OCI-LY3 (cell line): ENCODE measurements at regions not wholly inside any gene's neighbourhood (a gene's known extent, or its start where the extent isn't known, plus 50 kb on each side); places are given as distances from the start of the nearest gene placed in this dataset.

ENCODE experiments used
- H2AFZ ChIP-seq: fragments of 200-600, 300-600 bp; shearing (Covaris generic); 2 replicates; pipeline ENCODE4 v1.6.0; 2014; ENCODE audit warnings: antibody characterized with exemption, low read depth, low read length
- H3K27ac ChIP-seq: fragments of 200-600, 300-600 bp; sonication (generic); 2 replicates; pipeline ENCODE4 v1.5.1; 2014; ENCODE audit warnings: mild to moderate bottlenecking, low read length, moderate library complexity, mixed read lengths
- H3K27me3 ChIP-seq: fragments of 200-600, 300-600 bp; sonication (generic); 2 replicates; pipeline ENCODE4 v1.6.1; 2014; ENCODE audit warnings: low read depth, low read length, mixed read lengths
- H3K36me3 ChIP-seq: fragments of 200-600, 300-600 bp; sonication (generic); replicated peaks from 2 replicates; pipeline ENCODE3; 2014; ENCODE audit warnings: low read depth, low read length, mixed read lengths
- H3K4me1 ChIP-seq: fragments of 300-600, 200-600 bp; sonication (generic); 2 replicates; pipeline ENCODE4 v1.6.1; 2014; ENCODE audit warnings: low read length, mixed read lengths
- H3K4me2 ChIP-seq: fragments of 200-600, 300-600 bp; sonication (generic); 2 replicates; pipeline ENCODE4 v1.6.1; 2014; ENCODE audit warnings: low read length, mixed read lengths
- H3K4me3 ChIP-seq: fragments of 300-600, 200-600 bp; sonication (generic); 2 replicates; pipeline ENCODE4 v1.5.1; 2014; ENCODE audit warnings: antibody characterized with exemption, mild to moderate bottlenecking, low read length, moderate library complexity
- H3K79me2 ChIP-seq: fragments of 300-600, 200-600 bp; shearing (Covaris generic); 2 replicates; pipeline ENCODE4 v1.6.1; 2014; ENCODE audit warnings: mild to moderate bottlenecking, low read length, mixed read lengths
- H3K9ac ChIP-seq: fragments of 300-600, 200-600 bp; shearing (Covaris generic); 2 replicates; pipeline ENCODE4 v1.6.0; 2014; ENCODE audit warnings: mild to moderate bottlenecking, low read length, moderate library complexity
- H3K9me3 ChIP-seq: fragments of 200-600, 300-600 bp; shearing (Covaris generic); 2 replicates; pipeline ENCODE4 v1.6.1; 2014; ENCODE audit warnings: low read length, mixed read lengths; ENCODE audit not compliant: insufficient read depth
- H4K20me1 ChIP-seq: fragments of 200-600, 300-600 bp; sonication (generic); 2 replicates; pipeline ENCODE4 v1.6.1; 2016; ENCODE audit warnings: low read length, mixed read lengths; ENCODE audit not compliant: insufficient read depth
- CTCF ChIP-seq: fragments of 200-600, 300-600 bp; sonication (generic); IDR thresholded peaks from 2 replicates; pipeline ENCODE4 v1.5.1; 2014; ENCODE audit warnings: antibody characterized with exemption, low read length, low read depth
- EZH2phosphoT487 ChIP-seq: fragments of 200-600 bp; shearing (Covaris generic); IDR thresholded peaks from 2 replicates; pipeline ENCODE4 v1.6.1; 2018; ENCODE audit warnings: antibody characterized with exemption, mixed run types, low read depth

GRCh38 chr12:115232455-115233156 lies 548.6 kb upstream of the TBX3 start:
- TF ChIP-seq CTCF (no peak), EZH2phosphoT487 (no peak)
- Histone ChIP-seq H3K4me3 (no peak overlapping the region), H3K4me2 (no peak overlapping the region), H3K4me1 (no peaks in the 10 kb centered on the region), H3K36me3 (no peaks in the 10 kb centered on the region), H3K9ac (no peak overlapping the region), H3K27me3 (peaks cover 39% of the 10 kb centered on the region), H3K79me2 (no peaks in the 10 kb centered on the region), H4K20me1 (no peaks in the 10 kb centered on the region), H3K9me3 (no peaks in the 10 kb centered on the region), H3K27ac (no peak overlapping the region), H2AFZ (no peak overlapping the region)

- H2AFZ ChIP-seq, result no peak overlapping the region
- no peak overlapping the region for H3K4me3 ChIP-seq
- peaks cover 41% of the 10 kb centered on the region for H3K27me3 ChIP-seq
- H3K4me1 ChIP-seq, result no peaks in the 10 kb centered on the region
- no peaks in the 10 kb centered on the region for H3K79me2 ChIP-seq
- TF ChIP-seq EZH2phosphoT487 (no peak), CTCF (no peak)
- H3K9me3 ChIP-seq, result no peaks in the 10 kb centered on the region
- no peaks in the 10 kb centered on the region for H4K20me1 ChIP-seq
- H3K36me3 ChIP-seq, result no peaks in the 10 kb centered on the region
- no peak overlapping the region for H3K9ac ChIP-seq
- no peak overlapping the region for H3K4me2 ChIP-seq
- no peak overlapping the region for H3K27ac ChIP-seq
Measured at GRCh38 chr12:115230606-115231005, 546.6 kb upstream of the TBX3 start.

- Histone ChIP-seq H3K4me1 (no peaks in the 10 kb centered on the region), H3K4me2 (no peak overlapping the region), H4K20me1 (no peaks in the 10 kb centered on the region), H3K4me3 (no peak overlapping the region), H3K27me3 (peaks cover 30% of the 10 kb centered on the region), H3K79me2 (no peaks in the 10 kb centered on the region), H3K9me3 (no peaks in the 10 kb centered on the region), H3K9ac (no peak overlapping the region), H2AFZ (no peak overlapping the region), H3K27ac (no peak overlapping the region), H3K36me3 (no peaks in the 10 kb centered on the region)
- TF ChIP-seq CTCF, result no peak
- no peak for TF ChIP-seq EZH2phosphoT487
Measured at GRCh38 chr12:115229517-115229916, 545.5 kb upstream of the TBX3 start.

GRCh38 chr12:115228434-115228833 lies 544.5 kb upstream of the TBX3 start:
- Histone ChIP-seq H3K36me3 (no peaks in the 10 kb centered on the region), H3K27ac (no peak overlapping the region), H3K27me3 (peaks cover 26% of the 10 kb centered on the region), H4K20me1 (no peaks in the 10 kb centered on the region), H2AFZ (no peak overlapping the region), H3K9ac (no peak overlapping the region), H3K4me1 (no peaks in the 10 kb centered on the region), H3K4me3 (no peak overlapping the region), H3K9me3 (no peaks in the 10 kb centered on the region), H3K4me2 (no peak overlapping the region), H3K79me2 (no peaks in the 10 kb centered on the region)
- TF ChIP-seq CTCF (no peak), EZH2phosphoT487 (no peak)
